DOHH2 (cell line): ENCODE measurements at regions not wholly inside any gene's neighbourhood (a gene's known extent, or its start where the extent isn't known, plus 50 kb on each side); places are given as distances from the start of the nearest gene placed in this dataset.

Experiments used
- H3F3A ChIP-seq: fragments of 200-600 bp; sonication (generic), shearing (Covaris generic); 2 replicates; pipeline ENCODE4 v1.6.0; 2016; ENCODE audit warnings: antibody characterized with exemption, mild to moderate bottlenecking; ENCODE audit not compliant: control insufficient read depth, insufficient read depth
- H3K27ac ChIP-seq: fragments of 200-600 bp; sonication (generic); 2 replicates; pipeline ENCODE4 v1.5.1; 2014; ENCODE audit warnings: low read depth, mild to moderate bottlenecking, low read length, moderate library complexity
- H3K27me3 ChIP-seq: fragments of 200-600 bp; sonication (generic); 2 replicates; pipeline ENCODE4 v1.6.1; 2014; ENCODE audit warnings: mild to moderate bottlenecking, low read length, mixed read lengths; ENCODE audit not compliant: control insufficient read depth
- H3K36me3 ChIP-seq: fragments of 200-600 bp; sonication (generic); 2 replicates; pipeline ENCODE4 v1.6.1; 2014; ENCODE audit warnings: mild to moderate bottlenecking, low read length, moderate library complexity, mixed read lengths; ENCODE audit not compliant: control insufficient read depth
- H3K4me1 ChIP-seq: fragments of 200-600 bp; sonication (generic); 2 replicates; pipeline ENCODE4 v1.6.1; 2014; ENCODE audit warnings: mild to moderate bottlenecking, low read length, mixed read lengths; ENCODE audit not compliant: control insufficient read depth
- H3K4me2 ChIP-seq: fragments of 200-600 bp; sonication (generic); 2 replicates; pipeline ENCODE4 v1.6.0; 2014; ENCODE audit warnings: mild to moderate bottlenecking, low read length, moderate library complexity
- H3K4me3 ChIP-seq: fragments of 200-600 bp; sonication (generic); 2 replicates; pipeline ENCODE4 v1.5.1; 2014; ENCODE audit warnings: mild to moderate bottlenecking, low read length, mixed read lengths
- H3K79me2 ChIP-seq: fragments of 200-600 bp; sonication (generic); 2 replicates; pipeline ENCODE4 v1.6.1; 2014; ENCODE audit warnings: mild to moderate bottlenecking, low read length, mixed read lengths; ENCODE audit not compliant: control insufficient read depth
- H3K9me2 ChIP-seq: fragments of 200-600 bp; sonication (generic); replicated peaks from 2 replicates; pipeline ENCODE4 v1.6.1; 2014; ENCODE audit warnings: mild to moderate bottlenecking, low read length, mixed read lengths; ENCODE audit not compliant: control insufficient read depth
- H3K9me3 ChIP-seq: fragments of 200-600 bp; sonication (generic); 2 replicates; pipeline ENCODE4 v1.6.1; 2014; ENCODE audit warnings: antibody characterized with exemption, low read length, mixed read lengths; ENCODE audit not compliant: control insufficient read depth, insufficient read depth
- H4K20me1 ChIP-seq: fragments of 200-600 bp; sonication (generic); 2 replicates; pipeline ENCODE4 v1.6.0; 2014; ENCODE audit warnings: low read depth, mild to moderate bottlenecking, antibody characterized with exemption, low read length, moderate library complexity; ENCODE audit not compliant: control insufficient read depth, insufficient read depth
- EZH2phosphoT487 ChIP-seq: fragments of 200-600 bp; sonication (generic); IDR thresholded peaks from 2 replicates; pipeline ENCODE4 v1.6.1; 2017; ENCODE audit warnings: borderline replicate concordance, mild to moderate bottlenecking, antibody characterized with exemption, low read length, moderate library complexity, mixed read lengths
- TF ChIP-seq, protein P1 (sequence below): fragments of 200-600 bp; sonication (generic); IDR thresholded peaks from one replicate; pipeline ENCODE4 v1.5.1; 2014; ENCODE audit warnings: antibody characterized with exemption, mild to moderate bottlenecking, low read depth, low read length; ENCODE audit not compliant: poor library complexity, severe bottlenecking

GRCh38 chr2:6650311-6650710 lies 215.4 kb downstream of the CMPK2 start:
- TF ChIP-seq, protein P1, sequence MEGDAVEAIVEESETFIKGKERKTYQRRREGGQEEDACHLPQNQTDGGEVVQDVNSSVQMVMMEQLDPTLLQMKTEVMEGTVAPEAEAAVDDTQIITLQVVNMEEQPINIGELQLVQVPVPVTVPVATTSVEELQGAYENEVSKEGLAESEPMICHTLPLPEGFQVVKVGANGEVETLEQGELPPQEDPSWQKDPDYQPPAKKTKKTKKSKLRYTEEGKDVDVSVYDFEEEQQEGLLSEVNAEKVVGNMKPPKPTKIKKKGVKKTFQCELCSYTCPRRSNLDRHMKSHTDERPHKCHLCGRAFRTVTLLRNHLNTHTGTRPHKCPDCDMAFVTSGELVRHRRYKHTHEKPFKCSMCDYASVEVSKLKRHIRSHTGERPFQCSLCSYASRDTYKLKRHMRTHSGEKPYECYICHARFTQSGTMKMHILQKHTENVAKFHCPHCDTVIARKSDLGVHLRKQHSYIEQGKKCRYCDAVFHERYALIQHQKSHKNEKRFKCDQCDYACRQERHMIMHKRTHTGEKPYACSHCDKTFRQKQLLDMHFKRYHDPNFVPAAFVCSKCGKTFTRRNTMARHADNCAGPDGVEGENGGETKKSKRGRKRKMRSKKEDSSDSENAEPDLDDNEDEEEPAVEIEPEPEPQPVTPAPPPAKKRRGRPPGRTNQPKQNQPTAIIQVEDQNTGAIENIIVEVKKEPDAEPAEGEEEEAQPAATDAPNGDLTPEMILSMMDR: no peak
- no peak for TF ChIP-seq EZH2phosphoT487
- Histone ChIP-seq H3K4me1 (no peaks in the 10 kb centered on the region), H3K27me3 (no peaks in the 10 kb centered on the region), H3K79me2 (no peaks in the 10 kb centered on the region), H3K4me2 (no peak overlapping the region), H3K9me2 (no peaks in the 10 kb centered on the region; the same call in 1 of the 2 replicates), H3F3A (no peaks in the 10 kb centered on the region), H3K27ac (no peak overlapping the region), H3K4me3 (no peak overlapping the region), H3K9me3 (no peaks in the 10 kb centered on the region), H3K36me3 (no peaks in the 10 kb centered on the region), H4K20me1 (no peaks in the 10 kb centered on the region)

GRCh38 chr2:6652251-6652650 lies 213.5 kb downstream of the CMPK2 start:
- Histone ChIP-seq H3K36me3 (no peaks in the 10 kb centered on the region), H3K79me2 (no peaks in the 10 kb centered on the region), H3K9me3 (no peaks in the 10 kb centered on the region), H3K9me2 (no peaks in the 10 kb centered on the region; the same call in 1 of the 2 replicates), H3K27me3 (no peaks in the 10 kb centered on the region), H3K4me3 (no peak overlapping the region), H3K4me1 (no peaks in the 10 kb centered on the region), H3K27ac (no peak overlapping the region), H4K20me1 (no peaks in the 10 kb centered on the region), H3F3A (no peaks in the 10 kb centered on the region), H3K4me2 (no peak overlapping the region)
- TF ChIP-seq, protein P1: no peak
- no peak for TF ChIP-seq EZH2phosphoT487

- Histone ChIP-seq H3K9me3 (no peaks in the 10 kb centered on the region), H3K27me3 (no peaks in the 10 kb centered on the region), H3K4me2 (no peak overlapping the region), H4K20me1 (no peaks in the 10 kb centered on the region), H3F3A (no peaks in the 10 kb centered on the region), H3K4me1 (no peaks in the 10 kb centered on the region), H3K27ac (no peak overlapping the region), H3K9me2 (no peaks in the 10 kb centered on the region), H3K79me2 (no peaks in the 10 kb centered on the region), H3K36me3 (no peaks in the 10 kb centered on the region), H3K4me3 (no peak overlapping the region)
- TF ChIP-seq, protein P1: no peak
- no peak for TF ChIP-seq EZH2phosphoT487
Measured at GRCh38 chr2:6653281-6653750, 212.4 kb downstream of the CMPK2 start.
